ENCODE measurements at regions not wholly inside any gene's neighbourhood (a gene's known extent, or its start where the extent isn't known, plus 50 kb on each side); places are given as distances from the start of the nearest gene placed in this dataset.

GRCh38 chr6:12348530-12349511 is 58.7 kb downstream of the EDN1 start:
- Histone ChIP-seq H3K36me3 (no peaks in the 10 kb centered on the region), H3K4me3 (no peak overlapping the region), H3K9me3 (peaks cover 5 to 32% (median 25%) of the 10 kb centered on the region in 8 donors), H3K27me3 (replicated peaks in 1 of 7) (no peaks in the 10 kb centered on the region), H3K4me1 (peaks cover 0 to 5% (median 0%) of the 10 kb centered on the region in 6 donors), H3K27ac (no peak overlapping the region)
- 75 to 95% (median 87%) methylated on average over 6 of the region's 6 CpGs for WGBS, 5 donors
- TF ChIP-seq CTCF (IDR thresholded peaks at IDR 0.05 in 8 of 11, conservative IDR thresholded peaks at IDR 0.05 in 3 of 11) (no peak), POLR2AphosphoS5 (IDR thresholded peaks at IDR 0.05) (no peak)
- intact Hi-C loops (cut with DNase I; ENCODE audit: low total_unique reads) = no loop called here
- DNase-seq = no peak

- Histone ChIP-seq H3K27me3 (replicated peaks in 1 of 7) (no peaks in the 10 kb centered on the region), H3K9me3 (peaks cover 5 to 32% (median 25%) of the 10 kb centered on the region in 8 donors), H3K4me3 (no peak overlapping the region), H3K36me3 (no peaks in the 10 kb centered on the region), H3K4me1 (peaks cover 0 to 21% (median 3%) of the 10 kb centered on the region in 6 donors), H3K27ac (no peak overlapping the region)
- WGBS, 5 donors = 89 to 100% (median 96%) methylated on average over 1 of the region's 1 CpG
- no peak for DNase-seq
- TF ChIP-seq POLR2A (IDR thresholded peaks at IDR 0.05) (no peak), CTCF (IDR thresholded peaks at IDR 0.05 in 8 of 11, conservative IDR thresholded peaks at IDR 0.05 in 3 of 11) (no peak), POLR2AphosphoS5 (IDR thresholded peaks at IDR 0.05) (no peak)
- intact Hi-C loops (cut with DNase I; ENCODE audit: low total_unique reads) = no loop called here
Measured at GRCh38 chr6:12350644-12351170, 60.5 kb downstream of the EDN1 start.

- peaks cover 5 to 32% (median 25%) of the 10 kb centered on the region in 8 donors for H3K9me3 ChIP-seq
- TF ChIP-seq POLR2AphosphoS5 (IDR thresholded peaks at IDR 0.05) (no peak), CTCF (IDR thresholded peaks at IDR 0.05 in 8 of 11, conservative IDR thresholded peaks at IDR 0.05 in 3 of 11) (no peak), POLR2A (IDR thresholded peaks at IDR 0.05) (no peak)
Measured at GRCh38 chr6:12351672-12352071, 61.5 kb downstream of the EDN1 start.

GRCh38 chr6:12353731-12354130 is 63.6 kb downstream of the EDN1 start:
- no peaks in the 10 kb centered on the region for H3K27me3 ChIP-seq (replicated peaks in 1 of 7)
- H3K36me3 ChIP-seq = no peaks in the 10 kb centered on the region
- 67 to 82% (median 78%) methylated on average over 3 of the region's 3 CpGs for WGBS, 5 donors
- no peak overlapping the region for H3K4me3 ChIP-seq
- TF ChIP-seq POLR2A (IDR thresholded peaks at IDR 0.05) = no peak
- no peak for TF ChIP-seq POLR2AphosphoS5 (IDR thresholded peaks at IDR 0.05)
- no peak for TF ChIP-seq CTCF (IDR thresholded peaks at IDR 0.05 in 8 of 11, conservative IDR thresholded peaks at IDR 0.05 in 3 of 11)
- H3K9me3 ChIP-seq = peaks cover 5 to 32% (median 25%) of the 10 kb centered on the region in 8 donors
- intact Hi-C loops (cut with DNase I; ENCODE audit: low total_unique reads) = no loop called here
- peaks cover 0 to 41% (median 15%) of the 10 kb centered on the region in 6 donors for H3K4me1 ChIP-seq
- no peak for DNase-seq
- H3K27ac ChIP-seq = no peak overlapping the region

More at GRCh38 chr6:12351672-12352071, 61.5 kb downstream of the EDN1 start:
- intact Hi-C loops (cut with DNase I; ENCODE audit: low total_unique reads) = no loop called here
- H3K4me3 ChIP-seq = no peak overlapping the region
- peaks cover 0 to 25% (median 3%) of the 10 kb centered on the region in 6 donors for H3K4me1 ChIP-seq
- H3K27me3 ChIP-seq (replicated peaks in 1 of 7) = no peaks in the 10 kb centered on the region
- DNase-seq = no peak
- H3K36me3 ChIP-seq = no peaks in the 10 kb centered on the region
- H3K27ac ChIP-seq = no peak overlapping the region

Measured in spleen (tissue), 11 donors.